ENCODE measurements at regions not wholly inside any gene's neighbourhood (a gene's known extent, or its start where the extent isn't known, plus 50 kb on each side); places are given as distances from the start of the nearest gene placed in this dataset.
"Not testable (repeated sequence)": the region's sequence is repeated elsewhere in the genome, so short reads cannot be mapped to it uniquely, and the experiment has no call there.

DNA sequence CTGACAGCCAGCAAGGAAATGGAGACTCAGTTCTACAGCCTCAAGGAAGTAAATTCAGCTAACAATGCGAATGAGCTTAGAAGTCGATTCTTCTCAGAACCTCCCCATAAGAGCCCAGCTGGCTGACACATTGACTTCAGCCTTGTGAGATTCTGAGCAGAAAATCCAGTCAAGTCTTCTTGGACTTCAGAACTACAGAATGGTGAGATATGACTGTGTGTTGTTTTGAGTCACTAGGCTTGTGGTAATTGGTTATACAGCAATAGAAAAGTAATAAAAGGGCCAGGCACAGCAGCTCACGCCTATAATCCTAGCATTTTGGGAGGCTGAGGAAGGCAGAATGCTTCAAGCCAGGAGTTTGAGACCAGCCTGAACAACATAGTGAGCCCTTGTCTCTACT, 161.8 kb upstream of the IVNS1ABP start:
- DNase-seq (ENCODE audit: extremely low read depth in 1 of 2, low read depth in 1 of 2): no peak

- no peak for DNase-seq (ENCODE audit: extremely low read depth in 1 of 2, low read depth in 1 of 2)
These were observed 160.9 kb upstream of the IVNS1ABP start for GRCh38 chr1:185477638-185478580.

DNA sequence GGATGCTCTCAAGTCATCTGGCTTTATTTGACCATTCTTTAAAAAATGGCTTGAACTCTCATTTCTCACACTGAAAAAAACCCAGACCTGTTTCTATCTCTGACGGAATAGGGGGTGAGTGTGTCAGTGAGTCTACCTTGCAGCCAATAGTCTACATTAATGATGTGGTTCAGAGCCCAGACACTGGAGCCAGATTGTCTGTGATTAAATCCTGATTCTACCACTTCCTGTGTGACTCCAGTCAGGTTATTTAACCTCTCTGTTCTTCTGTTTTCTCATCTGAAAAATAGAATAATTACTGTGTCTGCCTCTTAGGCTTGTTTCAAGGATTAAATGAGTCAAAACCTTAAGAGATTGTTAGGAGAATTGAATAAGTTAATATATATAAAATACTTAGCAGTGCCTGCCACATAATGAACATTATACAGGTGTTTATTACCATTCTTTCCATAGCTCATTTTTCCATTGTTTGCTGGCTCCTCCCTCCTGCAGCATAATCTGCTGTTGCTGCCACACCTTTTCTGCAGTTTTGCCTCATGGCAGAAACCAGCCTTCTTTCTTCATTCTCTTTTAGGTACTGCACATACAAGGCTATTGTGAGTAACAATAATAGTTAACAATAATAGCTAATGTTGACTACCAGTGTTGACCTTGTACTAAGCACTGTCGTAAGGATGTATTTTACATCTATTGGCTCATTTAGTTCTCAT, 157.6 kb upstream of the IVNS1ABP start:
- DNase-seq (ENCODE audit: extremely low read depth in 1 of 2, low read depth in 1 of 2): no peak

DNA sequence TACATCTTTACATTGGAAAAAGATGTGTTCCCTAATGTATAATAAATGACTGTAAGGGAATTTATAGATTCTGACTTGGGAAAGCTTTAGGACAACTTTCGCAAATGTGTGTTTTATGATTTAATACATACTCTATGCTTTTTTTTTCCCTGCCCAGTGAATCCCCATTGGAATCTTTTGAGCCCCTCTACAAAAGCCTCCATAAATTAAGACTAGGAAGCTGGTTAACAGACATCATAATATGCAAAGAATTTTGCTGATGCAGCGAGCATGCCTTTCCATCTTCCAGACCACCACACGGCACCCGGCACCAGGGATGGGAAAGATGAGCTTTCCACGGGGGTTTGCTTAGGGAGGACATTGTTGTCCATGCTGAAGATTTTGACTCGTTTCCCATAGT, 156.1 kb upstream of the IVNS1ABP start:
- DNase-seq (ENCODE audit: extremely low read depth in 1 of 2, low read depth in 1 of 2): no peak

GRCh38 chr1:185468626-185469025, 151.6 kb upstream of the IVNS1ABP start:
- DNase-seq (ENCODE audit: extremely low read depth in 1 of 2, low read depth in 1 of 2): no peak

GRCh38 chr1:185467122-185467521, 150.1 kb upstream of the IVNS1ABP start:
- no peak for DNase-seq (ENCODE audit: extremely low read depth in 1 of 2, low read depth in 1 of 2)

- DNase-seq (ENCODE audit: extremely low read depth in 1 of 2, low read depth in 1 of 2): no peak
These were observed 147.7 kb upstream of the IVNS1ABP start for GRCh38 chr1:185464777-185465176.

DNA sequence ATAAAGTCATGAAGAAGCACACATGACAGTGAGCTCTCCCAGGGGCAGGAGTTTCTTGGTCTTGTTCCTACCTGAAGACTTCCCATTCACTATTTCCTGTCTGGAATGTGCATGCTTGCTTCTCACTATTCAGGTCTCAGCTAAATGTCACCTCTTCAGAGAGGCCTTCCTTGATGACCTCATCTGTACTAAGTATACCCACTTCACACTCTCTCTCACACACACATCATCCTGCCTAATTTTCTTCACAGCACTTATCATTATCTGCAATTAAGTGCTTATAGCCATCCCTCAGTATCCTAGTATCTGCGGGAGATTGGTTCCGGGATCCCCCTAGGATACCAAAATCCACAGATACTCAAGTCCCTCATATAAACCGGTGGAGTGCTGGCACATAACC, 146.4 kb upstream of the IVNS1ABP start:
- DNase-seq (ENCODE audit: extremely low read depth in 1 of 2, low read depth in 1 of 2): no peak

DNA sequence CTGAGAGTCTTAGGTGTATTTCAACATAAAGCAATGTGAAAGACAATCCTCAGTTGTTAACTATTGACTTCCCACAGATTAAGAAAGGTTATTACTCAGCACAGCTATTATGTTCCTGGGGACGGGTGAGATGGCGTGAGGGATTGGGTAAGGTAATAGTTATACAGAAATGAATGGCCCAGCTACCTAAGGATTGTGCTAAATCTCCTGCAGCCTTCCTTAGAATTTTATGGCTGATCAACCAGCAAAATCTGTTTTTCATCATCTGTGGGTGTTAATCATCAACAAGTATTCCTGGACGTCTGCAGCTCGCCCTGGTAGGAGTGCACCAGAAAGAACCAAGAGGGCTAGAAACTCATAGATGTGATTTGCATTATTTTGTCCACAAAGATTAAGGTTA, 146.0 kb upstream of the IVNS1ABP start:
- no peak for DNase-seq (ENCODE audit: extremely low read depth in 1 of 2, low read depth in 1 of 2)

GRCh38 chr1:185460723-185461122, 143.7 kb upstream of the IVNS1ABP start:
- DNase-seq (ENCODE audit: extremely low read depth in 1 of 2, low read depth in 1 of 2): not testable (repeated sequence)

- no peak for DNase-seq (ENCODE audit: extremely low read depth in 1 of 2, low read depth in 1 of 2)
These were observed 142.1 kb upstream of the IVNS1ABP start for GRCh38 chr1:185459141-185459540.

DNA sequence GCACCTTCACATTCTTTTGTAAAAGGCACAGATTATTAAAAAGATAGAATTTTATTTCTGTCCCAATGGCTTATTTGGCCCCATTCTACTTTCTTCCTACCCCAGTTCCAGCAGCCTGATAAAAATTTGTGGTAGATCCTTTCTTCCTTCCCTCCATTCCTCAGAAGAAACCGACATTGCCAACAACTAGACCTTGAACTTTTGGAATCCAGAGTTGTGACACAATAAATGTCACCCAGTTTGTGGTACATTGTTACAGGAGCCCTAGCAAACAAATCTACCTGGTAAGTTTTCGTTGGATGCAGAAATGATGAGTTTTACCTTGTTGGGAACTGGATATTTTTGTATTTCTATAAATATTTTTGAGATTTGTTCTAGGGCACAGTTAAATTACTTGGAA, 141.6 kb upstream of the IVNS1ABP start:
- no peak for DNase-seq (ENCODE audit: extremely low read depth in 1 of 2, low read depth in 1 of 2)

DNA sequence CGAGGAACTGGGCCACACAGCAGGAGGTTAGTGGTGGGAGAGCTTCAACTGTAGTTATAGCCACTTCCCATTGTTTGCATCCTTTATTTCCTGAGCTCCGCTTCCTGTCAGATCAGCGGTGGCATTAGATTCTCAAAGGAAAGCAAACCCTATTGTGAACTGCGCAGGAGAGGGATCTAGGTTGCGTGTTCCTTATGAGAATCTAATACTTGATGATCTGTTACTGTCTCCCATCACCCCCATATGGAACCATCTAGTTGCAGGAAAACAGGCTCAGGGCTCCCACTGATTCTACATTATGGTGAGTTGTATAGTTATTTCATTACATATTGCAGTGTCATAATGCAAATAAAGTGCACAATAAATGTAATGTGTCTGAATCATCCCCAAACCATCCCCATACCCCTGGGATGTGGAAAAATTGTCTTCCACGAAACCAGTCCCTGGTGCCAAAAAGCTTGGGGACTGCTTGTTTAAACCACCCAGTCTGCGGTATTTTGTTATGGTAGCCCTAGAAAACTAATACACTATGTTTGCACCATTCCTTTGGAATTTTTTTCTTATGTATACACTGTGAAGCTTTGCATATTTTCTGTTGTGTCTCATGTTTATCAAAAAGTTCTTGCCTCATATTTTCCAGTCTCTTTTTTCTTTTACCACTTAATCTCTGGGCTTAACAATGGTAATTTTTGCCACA, 136.6 kb upstream of the IVNS1ABP start:
- DNase-seq (ENCODE audit: extremely low read depth in 1 of 2, low read depth in 1 of 2): no peak

GRCh38 chr1:185450917-185451316, 133.9 kb upstream of the IVNS1ABP start:
- DNase-seq (ENCODE audit: extremely low read depth in 1 of 2, low read depth in 1 of 2): no peak

GRCh38 chr1:185450060-185450788, 133.2 kb upstream of the IVNS1ABP start:
- DNase-seq (ENCODE audit: extremely low read depth in 1 of 2, low read depth in 1 of 2): no peak

DNA sequence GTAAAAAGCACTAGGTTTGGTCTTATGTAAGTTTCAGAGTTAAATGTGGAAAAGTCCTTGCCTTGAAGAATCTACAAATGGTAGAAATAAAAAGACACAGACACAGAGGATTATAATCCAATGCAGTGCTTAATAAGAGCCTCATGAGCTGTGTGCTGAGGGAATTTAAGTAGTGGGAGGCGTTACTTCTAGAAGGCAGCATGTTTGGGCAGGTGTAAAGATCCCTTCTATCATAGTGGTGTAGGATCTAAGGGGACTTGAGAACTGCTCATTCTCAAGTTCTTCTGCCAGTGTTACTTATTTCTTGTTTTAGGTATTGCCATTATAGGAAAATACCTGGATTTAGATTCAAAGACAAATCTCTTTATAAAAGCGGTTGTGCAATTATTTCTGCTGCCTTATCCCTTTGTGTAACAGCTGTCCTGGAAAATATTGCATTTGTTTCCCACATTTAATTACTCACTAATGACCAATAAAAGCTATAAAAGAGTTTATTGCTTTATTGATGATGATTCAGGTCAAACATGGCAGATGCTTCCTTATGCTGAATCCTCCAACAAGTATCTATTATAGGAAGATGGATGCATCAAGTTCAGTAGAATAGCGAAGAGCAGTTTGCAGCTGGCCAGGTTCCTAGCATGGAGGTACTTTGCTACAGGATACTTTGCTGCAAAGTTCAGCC, 132.5 kb upstream of the IVNS1ABP start:
- DNase-seq (ENCODE audit: extremely low read depth in 1 of 2, low read depth in 1 of 2): no peak

- no peak for DNase-seq (ENCODE audit: extremely low read depth in 1 of 2, low read depth in 1 of 2)
These were observed 131.6 kb upstream of the IVNS1ABP start for GRCh38 chr1:185448591-185449186.

GRCh38 chr1:185446131-185446530, 129.1 kb upstream of the IVNS1ABP start:
- DNase-seq (ENCODE audit: extremely low read depth in 1 of 2, low read depth in 1 of 2): no peak

GRCh38 chr1:185445594-185445993, 128.6 kb upstream of the IVNS1ABP start:
- DNase-seq (ENCODE audit: extremely low read depth in 1 of 2, low read depth in 1 of 2): no peak

DNA sequence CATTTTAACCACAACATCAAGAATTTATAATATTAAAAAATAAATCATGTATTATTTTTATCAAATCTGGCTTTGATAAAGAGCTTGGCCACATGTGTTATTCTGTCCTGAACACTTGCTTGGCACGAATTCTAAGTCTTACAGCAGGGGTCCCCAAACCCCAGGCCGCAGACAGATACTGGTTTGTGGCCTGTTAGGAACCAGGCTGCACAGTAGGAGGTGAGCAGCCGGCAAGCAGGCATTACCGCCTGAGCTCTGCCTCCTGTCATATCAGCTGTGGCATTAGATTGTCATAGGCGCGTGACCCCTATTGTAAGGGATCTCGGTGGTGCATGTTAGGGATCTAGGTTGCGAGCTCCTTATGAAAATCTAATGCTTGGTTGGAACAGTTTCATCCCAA, 127.6 kb upstream of the IVNS1ABP start:
- no peak for DNase-seq (ENCODE audit: extremely low read depth in 1 of 2, low read depth in 1 of 2)

Measured in activated CD8-positive, alpha-beta memory T cell treated with anti-CD3 and anti-CD28 coated beads for 1 hour (primary cell).